GM12874 (cell line): ENCODE measurements at regions not wholly inside any gene's neighbourhood (a gene's known extent, or its start where the extent isn't known, plus 50 kb on each side); places are given as distances from the start of the nearest gene placed in this dataset.

Experiments
- CTCF ChIP-seq: IDR thresholded peaks from 2 replicates; pipeline ENCODE4 v1.5.1; 2011; ENCODE audit warnings: low read depth, mild to moderate bottlenecking, control low read depth, low read length, moderate library complexity; ENCODE audit not compliant: insufficient read depth

- TF ChIP-seq CTCF = no peak
Observed at GRCh38 chrX:26414534-26414933, 198.6 kb downstream of the MAGEB5 start.

- no peak for TF ChIP-seq CTCF
Observed at GRCh38 chrX:26411045-26411444, 195.1 kb downstream of the MAGEB5 start.

- TF ChIP-seq CTCF = no peak
Observed at GRCh38 chrX:26409636-26410035, 193.7 kb downstream of the MAGEB5 start.

- TF ChIP-seq CTCF = no peak
Observed at GRCh38 chrX:26387906-26388305, 171.9 kb downstream of the MAGEB5 start.

- no peak for TF ChIP-seq CTCF
Observed at GRCh38 chrX:26376037-26376708, 160.2 kb downstream of the MAGEB5 start.

- no peak for TF ChIP-seq CTCF
Observed at GRCh38 chrX:26375346-26375745, 159.4 kb downstream of the MAGEB5 start.

GRCh38 chrX:26373829-26374228 is 157.9 kb downstream of the MAGEB5 start:
- TF ChIP-seq CTCF = no peak
